IMR-90 (cell line): ENCODE measurements at regions not wholly inside any gene's neighbourhood (a gene's known extent, or its start where the extent isn't known, plus 50 kb on each side); places are given as distances from the start of the nearest gene placed in this dataset.

Experiments used
- CTCF ChIP-seq: conservative IDR thresholded peaks from 2 replicates; pipeline ENCODE4 v1.5.1; 2012; ENCODE audit warnings: mild to moderate bottlenecking, low read depth, low read length, improper control_type of control experiment
- ELK1 ChIP-seq: fragments of 150-350 bp; IDR thresholded peaks from 2 replicates; pipeline ENCODE4 v1.6.1; 2016; ENCODE audit warnings: low read depth, mild to moderate bottlenecking, low read length, moderate library complexity, borderline replicate concordance
- MAFK ChIP-seq: IDR thresholded peaks from 2 replicates; pipeline ENCODE4 v1.6.1; 2012; ENCODE audit warnings: low read depth, low read length, improper control_type of control experiment
- MAZ ChIP-seq: IDR thresholded peaks from 2 replicates; pipeline ENCODE4 v1.6.1; 2012; ENCODE audit warnings: low read depth, mild to moderate bottlenecking, low read length, improper control_type of control experiment, moderate library complexity, borderline replicate concordance
- POLR2A ChIP-seq: IDR thresholded peaks from 2 replicates; pipeline ENCODE4 v1.6.1; 2012; ENCODE audit warnings: mild to moderate bottlenecking, low read depth, low read length
- RCOR1 ChIP-seq: IDR thresholded peaks from 2 replicates; pipeline ENCODE4 v1.6.1; 2012; ENCODE audit warnings: mild to moderate bottlenecking, low read length, improper control_type of control experiment; ENCODE audit not compliant: insufficient replicate concordance
- RFX5 ChIP-seq: IDR thresholded peaks from 2 replicates; pipeline ENCODE4 v1.8.0; 2012; ENCODE audit warnings: low read depth, mild to moderate bottlenecking, low read length, moderate library complexity

GRCh38 chr2:175310813-175311504, 129.4 kb upstream of the ATP5MC3 start:
- TF ChIP-seq RFX5 (no peak), CTCF (no peak), POLR2A (no peak), RCOR1 (no peak), MAZ (no peak), ELK1 (no peak), MAFK (no peak)
